Activated CD4-positive, alpha-beta T cell treated with anti-CD3 and anti-CD28 coated beads for 36 hours (primary cell): ENCODE measurements at regions not wholly inside any gene's neighbourhood (a gene's known extent, or its start where the extent isn't known, plus 50 kb on each side); places are given as distances from the start of the nearest gene placed in this dataset.
A peak's percentile ranks its signal among the peaks of the same experiment; 100 is the strongest.
"Not testable (repeated sequence)": the region's sequence is repeated elsewhere in the genome, so short reads cannot be mapped to it uniquely, and the experiment has no call there.

Experiments used
- ATAC-seq: fragments of 200-7000 bp; cut with Tn5 transposase; one replicate; pipeline ENCODE4 v1.10.0; 2021; ENCODE audit warnings: mild to moderate bottlenecking, moderate library complexity
- CTCF ChIA-PET: fragments of 350-600 bp; sonication (Branson Sonifier 250); formaldehyde crosslinking; loops from one replicate; lab custom pipeline; 2021; ENCODE audit warnings: antibody characterized with exemption; lab: Charles Lee
- POLR2A ChIA-PET: fragments of 350-600 bp; sonication (Branson Sonifier 250); formaldehyde crosslinking; loops from one replicate; lab custom pipeline; 2021; ENCODE audit warnings: antibody characterized with exemption, inconsistent platforms; lab: Charles Lee
- DNase-seq: peaks from one replicate; pipeline ENCODE4 v3.0.0-alpha.2; 2020
- H3K27ac Mint-ChIP-seq: one replicate; pipeline ENCODE4 v1.8.0; 2021; ENCODE audit warnings: mixed read lengths
- H3K27me3 Mint-ChIP-seq: one replicate; pipeline ENCODE4 v1.8.0; 2021; ENCODE audit warnings: mixed read lengths
- H3K36me3 Mint-ChIP-seq: one replicate; pipeline ENCODE4 v1.8.0; 2021; ENCODE audit warnings: low read depth, mixed read lengths
- H3K4me1 Mint-ChIP-seq: one replicate; pipeline ENCODE4 v1.8.0; 2021; ENCODE audit warnings: mixed read lengths
- H3K4me3 Mint-ChIP-seq: one replicate; pipeline ENCODE4 v1.8.0; 2021; ENCODE audit warnings: mild to moderate bottlenecking, moderate library complexity, mixed read lengths
- H3K9me3 Mint-ChIP-seq: one replicate; pipeline ENCODE4 v1.8.0; 2021; ENCODE audit warnings: low read depth, mixed read lengths
- intact Hi-C, 2 experiments: fragments of 100-400 bp; cut with DNase I in 1 of 2; cut with micrococcal nuclease in 1 of 2; formaldehyde crosslinking; loops; one replicate each; pipeline versions ENCODE4 v1.14.2 to v1.15.1; 2022 to 2024; cut with DNase I, micrococcal nuclease

DNA sequence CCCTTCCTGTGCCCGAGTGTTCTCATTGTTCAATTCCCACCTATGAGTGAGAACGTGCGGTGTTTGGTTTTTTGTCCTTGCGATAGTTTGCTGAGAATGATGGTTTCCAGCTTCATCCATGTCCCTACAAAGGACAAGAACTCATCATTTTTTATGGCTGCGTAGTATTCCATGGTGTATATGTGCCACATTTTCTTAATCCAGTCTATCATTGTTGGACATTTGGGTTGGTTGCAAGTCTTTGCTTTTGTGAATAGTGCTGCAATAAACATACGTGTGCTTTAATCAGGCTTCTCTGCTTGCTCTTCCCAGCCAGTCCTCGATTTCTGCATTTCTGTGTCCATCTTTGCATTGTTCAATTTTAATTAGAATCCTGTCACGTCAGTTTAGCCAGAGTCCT lies 75.4 kb upstream of the DTNBP1 start:
- H3K4me1 Mint-ChIP-seq, result peaks cover 36% of the 10 kb centered on the region
- H3K27ac Mint-ChIP-seq, intact Hi-C loops, POLR2A ChIA-PET, ATAC-seq, CTCF ChIA-PET, H3K27me3 Mint-ChIP-seq, H3K36me3 Mint-ChIP-seq, H3K4me3 Mint-ChIP-seq, H3K9me3 Mint-ChIP-seq, DNase-seq: not testable (repeated sequence)

DNA sequence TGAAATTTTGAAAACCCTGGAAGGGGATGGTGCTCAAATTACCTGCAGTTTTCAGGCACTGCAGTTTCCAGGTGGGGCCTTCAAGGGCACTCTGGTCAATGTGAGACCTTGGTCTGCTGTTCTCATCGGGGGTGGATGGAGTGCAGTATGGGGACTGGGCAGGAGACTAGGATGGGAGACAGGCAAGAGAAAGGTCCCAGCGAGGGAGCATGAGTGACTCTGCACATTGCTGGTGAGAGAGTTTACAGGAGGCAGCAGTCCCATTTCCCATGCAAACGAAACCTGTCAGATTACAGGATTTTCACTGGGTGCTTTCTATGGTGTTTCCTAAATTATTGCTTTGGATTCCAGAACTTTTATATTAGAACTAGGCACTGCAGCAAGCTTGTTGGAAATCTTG lies 73.5 kb upstream of the DTNBP1 start:
- Mint-ChIP-seq H3K9me3 (no peaks in the 10 kb centered on the region), H3K27ac (peak overlapping the region; percentile 83), H3K4me3 (peak overlapping the region; percentile 54), H3K36me3 (no peaks in the 10 kb centered on the region), H3K27me3 (no peaks in the 10 kb centered on the region), H3K4me1 (peaks cover 54% of the 10 kb centered on the region)
- intact Hi-C loops, result loop anchor here (1.0 kb wide), 1 partner anchor 40 kb away; no protein-coding TSS in a partner anchor
- DNase-seq (no peak), ATAC-seq (no peak)
- POLR2A ChIA-PET, result interaction anchor here (2.9 kb wide), 1 partner anchor 40 kb away, joined by 17 read pairs; no protein-coding TSS in a partner anchor
- CTCF ChIA-PET, result interaction anchor here (1.0 to 2.0 kb wide), 4 partner anchors 20 to 45 kb away, joined by 3 to 6 read pairs (median 6); no protein-coding TSS in a partner anchor

DNA sequence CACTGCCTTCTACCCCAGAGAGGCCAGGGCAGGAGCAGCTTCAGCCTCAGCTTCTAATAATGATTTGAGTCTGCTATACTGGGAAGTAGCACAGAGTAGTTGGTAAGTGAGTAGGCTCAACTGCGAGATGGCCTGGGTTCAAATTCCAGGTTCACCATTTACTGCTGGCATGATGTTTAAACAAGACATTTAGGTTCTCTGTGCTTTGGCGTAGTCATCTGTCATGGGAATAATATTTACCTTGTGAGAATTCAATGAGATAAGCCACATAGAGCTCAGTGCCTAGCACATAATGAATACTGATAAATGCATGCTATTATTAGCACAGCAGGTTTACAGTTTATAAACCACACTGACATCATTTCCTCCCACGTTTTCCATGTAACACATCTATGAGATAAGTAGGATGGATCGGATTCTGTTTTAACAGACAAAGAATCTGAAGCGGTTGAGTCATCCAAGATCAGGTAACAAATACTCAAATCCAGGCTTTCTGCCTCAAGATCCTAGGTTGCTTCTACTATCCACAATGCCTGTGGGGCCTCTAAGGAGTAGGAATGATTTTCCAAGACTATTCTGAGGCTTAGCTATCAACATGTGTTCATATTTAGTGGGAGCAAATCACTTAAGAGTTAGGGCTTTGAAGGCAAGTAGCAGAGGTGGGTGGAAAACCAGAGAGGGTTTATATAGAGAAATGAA lies 72.9 kb upstream of the DTNBP1 start:
- no peaks in the 10 kb centered on the region for H3K27me3 Mint-ChIP-seq
- intact Hi-C loops, result loop anchor here (1.0 to 2.0 kb wide), 3 partner anchors 35 to 179 kb away; no protein-coding TSS in a partner anchor
- peak; percentile 81 for ATAC-seq
- POLR2A ChIA-PET, result interaction anchor here (2.9 kb wide), 1 partner anchor 41 kb away, joined by 17 read pairs; no protein-coding TSS in a partner anchor
- no peaks in the 10 kb centered on the region for H3K36me3 Mint-ChIP-seq
- peak; percentile 20 for DNase-seq
- H3K4me3 Mint-ChIP-seq, result peak overlapping the region; percentile 54
- peak overlapping the region; percentile 83 for H3K27ac Mint-ChIP-seq
- peaks cover 54% of the 10 kb centered on the region for H3K4me1 Mint-ChIP-seq
- H3K9me3 Mint-ChIP-seq, result no peaks in the 10 kb centered on the region
- CTCF ChIA-PET, result interaction anchor here (0.6 to 2.0 kb wide), 6 partner anchors 20 to 263 kb away, joined by 3 to 6 read pairs (median 4); no protein-coding TSS in a partner anchor

DNA sequence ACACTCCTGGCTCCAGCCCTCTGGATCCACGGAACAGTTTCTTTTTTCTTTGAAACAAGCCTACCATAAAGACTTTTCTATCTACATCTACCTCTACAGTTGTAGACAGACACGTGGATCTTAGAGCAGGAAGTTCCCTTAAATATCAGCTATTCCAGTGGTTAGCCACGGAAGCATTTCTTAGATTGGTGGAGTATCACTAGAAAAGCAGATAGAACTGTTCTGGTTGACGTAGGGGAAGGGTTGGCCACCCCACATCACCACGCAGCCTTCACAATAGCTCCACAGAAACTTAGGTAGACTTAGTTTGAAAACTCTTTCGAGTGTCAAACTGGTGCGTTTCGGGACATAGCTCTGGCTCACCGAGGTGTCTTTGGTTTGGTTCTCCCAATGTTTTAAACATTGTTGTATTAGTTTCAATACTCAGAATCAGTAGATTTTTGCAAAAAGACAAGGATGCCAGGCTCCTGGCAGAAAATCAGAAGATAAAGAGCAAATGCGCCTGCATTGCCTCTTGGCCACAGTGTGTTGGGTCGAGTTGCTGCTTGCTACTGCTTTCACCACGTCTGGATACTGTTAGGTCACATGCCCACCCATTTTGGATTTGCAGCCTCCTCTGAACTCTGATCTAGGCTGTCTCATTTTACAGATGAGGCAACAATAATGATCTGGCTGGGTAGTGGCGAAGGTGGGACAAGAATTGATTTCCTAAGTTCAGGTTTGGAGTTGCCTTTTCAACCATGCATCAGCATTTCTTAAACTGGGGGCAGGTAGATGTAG lies 71.5 kb upstream of the DTNBP1 start:
- H3K9me3 Mint-ChIP-seq, result no peaks in the 10 kb centered on the region
- ATAC-seq, result no peak
- H3K36me3 Mint-ChIP-seq, result no peaks in the 10 kb centered on the region
- POLR2A ChIA-PET, result interaction anchor here (2.9 kb wide), 1 partner anchor 42 kb away, joined by 17 read pairs; no protein-coding TSS in a partner anchor
- peaks cover 54% of the 10 kb centered on the region for H3K4me1 Mint-ChIP-seq
- H3K27ac Mint-ChIP-seq, result peak overlapping the region; percentile 79
- DNase-seq, result no peak
- CTCF ChIA-PET, result interaction anchor here (0.7 to 1.1 kb wide), 2 partner anchors 19 to 43 kb away, joined by 3 read pairs; no protein-coding TSS in a partner anchor
- H3K27me3 Mint-ChIP-seq, result no peaks in the 10 kb centered on the region
- no peak overlapping the region for H3K4me3 Mint-ChIP-seq
- intact Hi-C loops, result loop anchor here in 1 of 2 experiments (2.0 kb wide), 1 partner anchor 36 kb away; no protein-coding TSS in a partner anchor

DNA sequence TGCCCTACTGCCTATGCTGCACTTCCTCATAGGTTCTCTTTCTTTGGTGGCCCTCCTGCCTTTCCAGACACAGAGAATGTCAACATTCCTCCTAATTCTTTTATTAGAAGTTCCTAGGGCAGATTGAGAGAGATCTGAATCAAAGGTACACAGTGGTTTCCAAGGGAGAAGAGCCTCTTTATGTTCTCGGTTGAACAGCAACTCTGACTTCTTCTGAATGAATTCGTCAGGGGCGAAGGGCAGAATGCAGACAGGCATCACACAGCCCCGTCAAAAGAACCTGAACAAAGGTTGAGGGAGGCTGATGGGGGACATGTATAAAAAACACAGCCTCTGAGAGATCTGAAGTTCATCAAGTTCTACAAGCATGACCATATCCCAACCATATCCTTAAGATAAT lies 68.1 kb upstream of the DTNBP1 start:
- ATAC-seq (no peak), DNase-seq (no peak)
- ChIA-PET CTCF (interaction anchor here (0.7 to 1.6 kb wide), 2 partner anchors 53 to 436 kb away, joined by 3 to 4 read pairs; no protein-coding TSS in a partner anchor), POLR2A (no interaction called here)
- no peak overlapping the region for H3K27ac Mint-ChIP-seq
- H3K4me1 Mint-ChIP-seq, result peaks cover 44% of the 10 kb centered on the region
- H3K9me3 Mint-ChIP-seq, result no peaks in the 10 kb centered on the region
- H3K27me3 Mint-ChIP-seq, result no peaks in the 10 kb centered on the region
- H3K4me3 Mint-ChIP-seq, result no peak overlapping the region
- H3K36me3 Mint-ChIP-seq, result no peaks in the 10 kb centered on the region
- intact Hi-C loops, result no loop called here

DNA sequence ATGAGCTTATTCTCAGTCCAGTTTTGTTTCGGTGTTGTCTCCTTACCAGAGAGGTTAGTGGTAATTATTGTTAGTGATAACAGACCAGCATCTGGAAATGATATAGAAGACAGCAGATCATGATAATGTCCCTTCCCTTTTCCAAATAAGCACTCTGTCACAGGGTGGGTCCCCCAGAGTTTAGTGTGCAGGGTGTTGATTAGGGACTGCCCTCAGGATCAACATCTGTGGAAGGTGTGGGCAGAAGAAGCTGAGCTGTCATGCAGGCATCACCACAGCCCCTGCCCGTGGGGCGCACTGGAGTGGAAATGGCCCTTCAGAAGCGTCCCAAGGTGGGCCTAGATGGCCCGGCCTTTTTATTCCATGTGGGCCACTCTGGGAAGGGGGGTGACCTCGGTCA lies 67.6 kb upstream of the DTNBP1 start:
- H3K27me3 Mint-ChIP-seq, result no peaks in the 10 kb centered on the region
- no peaks in the 10 kb centered on the region for H3K9me3 Mint-ChIP-seq
- DNase-seq (no peak), ATAC-seq (no peak)
- H3K4me1 Mint-ChIP-seq, result peaks cover 39% of the 10 kb centered on the region
- CTCF ChIA-PET, result no interaction called here
- intact Hi-C loops, result no loop called here
- POLR2A ChIA-PET, result no interaction called here
- H3K36me3 Mint-ChIP-seq, result no peaks in the 10 kb centered on the region
- no peak overlapping the region for H3K27ac Mint-ChIP-seq
- no peak overlapping the region for H3K4me3 Mint-ChIP-seq

DNA sequence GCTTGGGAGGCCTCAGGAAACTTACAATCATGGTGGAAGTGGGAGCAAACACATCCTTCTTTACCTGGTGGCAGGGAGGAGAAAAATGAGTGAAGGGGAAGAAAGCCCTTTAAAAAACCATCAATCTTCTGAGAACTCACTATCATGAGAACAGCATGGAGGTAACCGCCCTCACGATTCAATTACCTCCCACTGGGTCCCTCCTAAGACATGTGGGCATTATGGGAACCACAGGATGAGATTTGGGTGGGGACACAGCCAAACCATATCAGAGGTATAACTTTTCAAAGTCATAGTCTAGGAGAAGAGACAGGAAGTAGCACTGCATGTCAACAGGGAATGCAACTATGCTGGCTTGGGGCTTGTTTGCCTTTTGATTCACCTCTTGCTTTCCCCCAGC lies 59.9 kb upstream of the DTNBP1 start:
- H3K27me3 Mint-ChIP-seq, result no peaks in the 10 kb centered on the region
- POLR2A ChIA-PET, result no interaction called here
- ATAC-seq (no peak), DNase-seq (no peak)
- intact Hi-C loops, result no loop called here
- H3K36me3 Mint-ChIP-seq, result no peaks in the 10 kb centered on the region
- H3K9me3 Mint-ChIP-seq, result no peaks in the 10 kb centered on the region
- H3K27ac Mint-ChIP-seq, result no peak overlapping the region
- no peak overlapping the region for H3K4me3 Mint-ChIP-seq
- peaks cover 9% of the 10 kb centered on the region for H3K4me1 Mint-ChIP-seq
- CTCF ChIA-PET, result interaction anchor here (0.7 kb wide), 1 partner anchor 148 kb away, joined by 3 read pairs; no protein-coding TSS in a partner anchor

DNA sequence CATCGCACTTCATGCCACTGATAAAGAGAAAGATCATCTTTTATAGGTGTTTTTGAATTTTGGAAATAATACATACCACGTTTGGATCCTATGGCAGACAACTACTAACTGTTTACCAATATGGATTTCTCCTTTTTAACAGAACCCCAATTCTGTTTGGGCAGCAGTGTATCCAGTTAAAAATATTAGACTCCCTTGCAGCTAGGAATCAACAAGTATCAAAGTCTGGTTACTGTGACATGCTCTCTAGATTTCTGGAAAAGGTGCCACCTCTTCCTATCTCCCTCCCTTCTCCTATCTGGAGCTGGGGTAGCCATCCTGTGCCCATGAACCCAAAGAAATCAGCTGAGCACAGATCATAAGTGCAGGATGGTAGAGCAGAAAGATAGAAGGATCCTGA lies 54.1 kb upstream of the DTNBP1 start:
- DNase-seq, result no peak
- peaks cover 26% of the 10 kb centered on the region for H3K4me1 Mint-ChIP-seq
- H3K4me3 Mint-ChIP-seq, result no peak overlapping the region
- ChIA-PET CTCF (no interaction called here), POLR2A (no interaction called here)
- intact Hi-C loops, result loop anchor here in 1 of 2 experiments (10.0 kb wide), 1 partner anchor 198 kb away; no protein-coding TSS in a partner anchor
- no peak for ATAC-seq
- H3K9me3 Mint-ChIP-seq, result peaks cover 12% of the 10 kb centered on the region
- H3K36me3 Mint-ChIP-seq, result peaks cover 8% of the 10 kb centered on the region
- no peak overlapping the region for H3K27ac Mint-ChIP-seq
- H3K27me3 Mint-ChIP-seq, result peaks cover 6% of the 10 kb centered on the region

DNA sequence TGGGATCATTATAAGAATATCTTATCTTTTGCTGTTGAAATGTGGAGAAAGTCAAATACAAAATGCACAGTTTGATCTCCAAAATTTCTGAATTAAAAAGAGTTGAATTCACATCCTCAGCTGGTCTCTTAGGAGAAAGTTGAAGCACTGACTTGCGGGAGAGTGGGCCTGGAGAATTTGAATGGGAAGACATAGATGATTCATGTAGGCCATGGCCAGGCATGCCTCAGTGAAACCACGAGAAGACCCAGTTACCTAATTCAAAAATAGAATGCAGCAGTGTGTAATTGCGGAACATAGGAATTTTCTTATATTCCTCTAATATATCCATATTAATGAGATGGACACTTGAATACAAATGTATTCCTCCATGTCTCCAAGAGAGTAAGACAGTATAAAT lies 53.0 kb upstream of the DTNBP1 start:
- peaks cover 6% of the 10 kb centered on the region for H3K27me3 Mint-ChIP-seq
- H3K4me3 Mint-ChIP-seq, result no peak overlapping the region
- peaks cover 8% of the 10 kb centered on the region for H3K36me3 Mint-ChIP-seq
- peaks cover 26% of the 10 kb centered on the region for H3K4me1 Mint-ChIP-seq
- POLR2A ChIA-PET, result interaction anchor here (0.9 kb wide), 1 partner anchor 16 kb away, joined by 3 read pairs; no protein-coding TSS in a partner anchor
- H3K9me3 Mint-ChIP-seq, result peaks cover 12% of the 10 kb centered on the region
- H3K27ac Mint-ChIP-seq, result no peak overlapping the region
- intact Hi-C loops, result loop anchor here (1.0 to 10.0 kb wide), 5 partner anchors 16 to 199 kb away; no protein-coding TSS in a partner anchor
- no peak for ATAC-seq
- no peak for DNase-seq
- CTCF ChIA-PET, result interaction anchor here (0.6 to 1.4 kb wide), 2 partner anchors 20 to 1635 kb away, joined by 3 to 4 read pairs; no protein-coding TSS in a partner anchor

DNA sequence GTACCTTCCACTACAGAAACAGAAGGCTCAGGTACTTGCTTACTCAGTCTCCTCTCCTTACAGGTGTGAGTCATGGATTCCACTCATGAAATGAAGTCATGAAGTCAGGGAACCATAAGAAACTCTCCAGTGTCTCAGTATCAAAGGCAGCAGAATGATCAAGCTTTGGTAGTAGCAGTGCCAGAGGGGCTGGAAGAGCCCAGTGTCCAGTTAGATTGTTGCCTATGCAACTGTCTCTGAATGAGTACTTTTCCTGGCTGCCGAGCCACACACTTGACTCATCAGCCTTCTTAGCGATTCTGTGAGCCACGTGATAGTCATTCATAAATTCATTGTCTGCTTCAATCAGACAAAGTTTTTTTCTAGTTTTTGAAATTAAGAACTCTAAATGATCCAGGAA lies 52.2 kb upstream of the DTNBP1 start:
- Mint-ChIP-seq H3K27me3 (peaks cover 6% of the 10 kb centered on the region), H3K36me3 (peaks cover 8% of the 10 kb centered on the region), H3K4me1 (peaks cover 26% of the 10 kb centered on the region), H3K4me3 (no peak overlapping the region), H3K9me3 (peaks cover 12% of the 10 kb centered on the region), H3K27ac (peak overlapping the region; percentile 86)
- DNase-seq (peak; percentile 70), ATAC-seq (peak; percentile 97)
- ChIA-PET CTCF (interaction anchor here (0.6 to 1.4 kb wide), 2 partner anchors 19 to 21 kb away, joined by 3 read pairs; no protein-coding TSS in a partner anchor), POLR2A (interaction anchor here (0.9 kb wide), 1 partner anchor 17 kb away, joined by 3 read pairs; no protein-coding TSS in a partner anchor)
- intact Hi-C loops, result loop anchor here (1.0 to 10.0 kb wide), 5 partner anchors 17 to 200 kb away; no protein-coding TSS in a partner anchor

DNA sequence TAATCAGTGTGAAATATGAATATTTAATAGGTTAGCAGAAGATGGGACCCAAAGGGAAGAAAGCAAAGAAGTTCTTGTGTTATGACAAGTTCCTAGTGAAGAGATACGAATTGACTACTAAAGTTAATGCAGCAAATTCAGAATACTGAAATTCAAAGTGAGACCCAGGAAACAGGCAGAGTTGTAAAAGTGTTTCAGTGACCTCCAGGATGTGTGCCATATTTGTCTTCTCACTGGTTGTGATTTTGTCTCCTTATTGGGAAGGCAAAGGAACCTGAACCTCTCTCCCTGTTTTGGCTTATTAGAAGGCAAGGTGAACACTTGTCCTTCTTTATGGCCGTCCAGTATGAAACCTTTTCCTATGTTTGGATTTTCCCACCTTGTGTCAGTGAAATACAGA lies 51.8 kb upstream of the DTNBP1 start:
- ChIA-PET POLR2A (no interaction called here), CTCF (no interaction called here)

More for the DNA sequence above, 51.8 kb upstream of the DTNBP1 start:
- Mint-ChIP-seq H3K4me3 (no peak overlapping the region), H3K36me3 (peaks cover 8% of the 10 kb centered on the region), H3K27me3 (peaks cover 6% of the 10 kb centered on the region), H3K4me1 (peaks cover 26% of the 10 kb centered on the region), H3K27ac (peak overlapping the region; percentile 86), H3K9me3 (peaks cover 12% of the 10 kb centered on the region)
- intact Hi-C loops, result loop anchor here (1.0 to 10.0 kb wide), 5 partner anchors 18 to 200 kb away; no protein-coding TSS in a partner anchor
- ATAC-seq, result peak; percentile 47
- DNase-seq, result no peak
